HepG2 (cell line): ENCODE measurements at regions not wholly inside any gene's neighbourhood (a gene's known extent, or its start where the extent isn't known, plus 50 kb on each side); places are given as distances from the start of the nearest gene placed in this dataset.

Experiments used
- CC2D1A ChIP-seq: sonication (generic); formaldehyde crosslinking; IDR thresholded peaks from 2 replicates; pipeline ENCODE4 v1.8.1; 2023; ENCODE audit warnings: mild to moderate bottlenecking, missing genetic modification reagents
- DMTF1 ChIP-seq: sonication (generic); formaldehyde crosslinking; IDR thresholded peaks from 2 replicates; pipeline ENCODE4 v1.4.0; 2020; ENCODE audit warnings: mild to moderate bottlenecking, missing genetic modification reagents
- FOXP1 ChIP-seq, 2 experiments: fragments of 450-650 bp in 1 of 2; IDR thresholded peaks; 2 replicates each; pipeline ENCODE4 v1.6.1; 2017 to 2018; ENCODE audit warnings: antibody characterized with exemption in 1 of 2
- HDAC6 ChIP-seq: fragments of 200-600 bp; sonication (generic); IDR thresholded peaks from 2 replicates; pipeline ENCODE4 v1.7.0; 2017; ENCODE audit warnings: mild to moderate bottlenecking, antibody characterized with exemption, low read length, low read depth
- JUN ChIP-seq: sonication (generic); formaldehyde crosslinking; IDR thresholded peaks from 2 replicates; pipeline ENCODE4 v1.4.0; 2020; ENCODE audit warnings: mild to moderate bottlenecking, missing genetic modification reagents
- PRDM4 ChIP-seq: sonication (generic); formaldehyde crosslinking; IDR thresholded peaks from 2 replicates; pipeline ENCODE4 v1.9.0; 2021; ENCODE audit warnings: missing genetic modification reagents, borderline replicate concordance
- RAD21 ChIP-seq: fragments of 450-650 bp; formaldehyde crosslinking; IDR thresholded peaks from 2 replicates; pipeline ENCODE4 v1.5.0; 2020; ENCODE audit warnings: mild to moderate bottlenecking
- RARA ChIP-seq: IDR thresholded peaks from 2 replicates; pipeline ENCODE4 v1.6.1; 2016; ENCODE audit warnings: missing genetic modification reagents, missing compliant biosample characterization
- SAP130 ChIP-seq: IDR thresholded peaks from 2 replicates; pipeline ENCODE4 v1.6.1; 2016; ENCODE audit warnings: low read depth
- SSRP1 ChIP-seq: IDR thresholded peaks from 2 replicates; pipeline ENCODE4 v1.6.1; 2016; ENCODE audit warnings: control low read depth
- STAT6 ChIP-seq: sonication (generic); formaldehyde crosslinking; IDR thresholded peaks from 2 replicates; pipeline ENCODE4 v1.4.0; 2020; ENCODE audit warnings: missing genetic modification reagents, mild to moderate bottlenecking, borderline replicate concordance
- TSC22D2 ChIP-seq: sonication (generic); formaldehyde crosslinking; IDR thresholded peaks from 2 replicates; pipeline ENCODE4 v1.5.1; 2020; ENCODE audit warnings: missing genetic modification reagents, mild to moderate bottlenecking, borderline replicate concordance
- ZFAT ChIP-seq: sonication (generic); formaldehyde crosslinking; conservative IDR thresholded peaks from 2 replicates; pipeline ENCODE4 v1.8.1; 2023; ENCODE audit warnings: missing genetic modification reagents, inconsistent platforms
- ZNF441 ChIP-seq: sonication (generic); formaldehyde crosslinking; IDR thresholded peaks from 2 replicates; pipeline ENCODE4 v1.7.0; 2021; ENCODE audit warnings: missing genetic modification reagents, borderline replicate concordance
- ZNF556 ChIP-seq: sonication (generic); formaldehyde crosslinking; IDR thresholded peaks from 2 replicates; pipeline ENCODE4 v1.4.0; 2020; ENCODE audit warnings: mild to moderate bottlenecking, missing genetic modification reagents, borderline replicate concordance
- ZNF850 ChIP-seq: sonication (generic); formaldehyde crosslinking; conservative IDR thresholded peaks from 2 replicates; pipeline ENCODE4 v1.9.0; 2021; ENCODE audit warnings: mild to moderate bottlenecking, missing genetic modification reagents
- ZNF879 ChIP-seq: sonication (generic); formaldehyde crosslinking; IDR thresholded peaks from 2 replicates; pipeline ENCODE4 v1.8.1; 2023; ENCODE audit warnings: missing genetic modification reagents
- TF ChIP-seq, protein P1 (sequence below): sonication (generic); formaldehyde crosslinking; IDR thresholded peaks from 2 replicates; pipeline ENCODE4 v1.4.0; 2020; ENCODE audit warnings: mild to moderate bottlenecking, missing genetic modification reagents
- TF ChIP-seq, protein P2 (sequence below): sonication (generic); formaldehyde crosslinking; conservative IDR thresholded peaks from 2 replicates; pipeline ENCODE4 v1.4.0; 2020; ENCODE audit warnings: missing genetic modification reagents

DNA sequence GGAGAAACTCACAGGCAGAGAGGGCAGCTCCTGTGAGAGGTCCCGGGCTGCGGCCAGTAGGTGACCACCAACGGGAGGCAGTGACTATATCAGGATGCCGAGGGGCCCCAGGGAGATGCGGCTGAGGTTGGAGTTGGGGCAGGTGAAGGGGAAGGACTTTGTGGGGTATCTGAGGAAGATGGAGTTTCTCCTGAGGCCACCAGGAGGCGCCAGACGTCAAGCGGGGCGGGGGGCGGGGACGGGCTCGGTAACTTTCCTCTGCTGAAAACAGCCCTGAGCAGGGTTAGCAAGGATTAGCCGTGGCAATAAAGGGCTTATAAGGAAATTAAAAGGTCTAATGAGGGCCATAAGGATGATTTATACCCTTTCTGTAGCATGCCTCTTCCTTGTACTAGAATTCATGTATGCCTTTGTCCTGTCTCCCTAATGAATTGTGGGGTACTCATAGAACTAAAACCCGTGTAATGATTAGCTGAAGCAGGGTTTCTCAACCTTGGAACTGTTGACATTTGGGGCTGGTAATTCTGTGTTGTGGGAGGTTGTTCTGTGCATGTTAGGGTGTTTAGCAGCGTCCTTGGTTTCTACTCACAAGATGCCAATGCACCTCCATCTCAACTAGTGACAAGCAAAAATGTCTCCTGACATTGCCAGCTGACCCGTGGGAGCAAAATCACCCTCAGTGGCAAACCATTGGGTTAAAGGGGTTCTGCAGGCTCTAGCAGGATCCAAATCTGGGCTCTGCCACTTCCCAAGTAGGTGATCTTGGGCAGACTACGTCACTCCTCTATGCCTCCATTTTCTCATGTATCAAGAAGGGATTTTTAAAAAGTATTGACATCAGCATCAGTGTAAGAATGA is 74.8 kb upstream of the GRIN2A start (continued):
- TF ChIP-seq DMTF1 (CRISPR knock-in tag) (no peak), PRDM4 (CRISPR knock-in tag) (no peak), SSRP1 (CRISPR knock-in tag) (peak; percentile 68), RAD21 (CRISPR knock-in tag) (peak; percentile 98), CC2D1A (no peak), ZNF879 (CRISPR knock-in tag) (no peak; the same call in 1 of the 2 replicates), ZFAT (CRISPR knock-in tag) (no peak), ZNF850 (CRISPR knock-in tag) (0 out of 2 replicates have a peak, but pooled peaks have one; percentile 10), FOXP1 (IDR thresholded peaks at IDR 0.05) (no peak), FOXP1 (CRISPR knock-in tag; IDR thresholded peaks at IDR 0.05) (peak; percentile 95), RARA (CRISPR knock-in tag) (peak; percentile 79), JUN (0 out of 2 replicates have a peak, but pooled peaks have one; percentile 13), ZNF441 (CRISPR knock-in tag) (peak; percentile 46; the same call in 1 of the 2 replicates), SAP130 (CRISPR knock-in tag) (peak; percentile 89), STAT6 (CRISPR knock-in tag) (no peak; the same call in 1 of the 2 replicates), HDAC6 (no peak), TSC22D2 (peak; percentile 71; the same call in 1 of the 2 replicates), ZNF556 (peak; percentile 87)
- TF ChIP-seq, protein P1, sequence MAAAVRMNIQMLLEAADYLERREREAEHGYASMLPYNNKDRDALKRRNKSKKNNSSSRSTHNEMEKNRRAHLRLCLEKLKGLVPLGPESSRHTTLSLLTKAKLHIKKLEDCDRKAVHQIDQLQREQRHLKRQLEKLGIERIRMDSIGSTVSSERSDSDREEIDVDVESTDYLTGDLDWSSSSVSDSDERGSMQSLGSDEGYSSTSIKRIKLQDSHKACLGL (CRISPR knock-in tag) = no peak
- TF ChIP-seq, protein P2, sequence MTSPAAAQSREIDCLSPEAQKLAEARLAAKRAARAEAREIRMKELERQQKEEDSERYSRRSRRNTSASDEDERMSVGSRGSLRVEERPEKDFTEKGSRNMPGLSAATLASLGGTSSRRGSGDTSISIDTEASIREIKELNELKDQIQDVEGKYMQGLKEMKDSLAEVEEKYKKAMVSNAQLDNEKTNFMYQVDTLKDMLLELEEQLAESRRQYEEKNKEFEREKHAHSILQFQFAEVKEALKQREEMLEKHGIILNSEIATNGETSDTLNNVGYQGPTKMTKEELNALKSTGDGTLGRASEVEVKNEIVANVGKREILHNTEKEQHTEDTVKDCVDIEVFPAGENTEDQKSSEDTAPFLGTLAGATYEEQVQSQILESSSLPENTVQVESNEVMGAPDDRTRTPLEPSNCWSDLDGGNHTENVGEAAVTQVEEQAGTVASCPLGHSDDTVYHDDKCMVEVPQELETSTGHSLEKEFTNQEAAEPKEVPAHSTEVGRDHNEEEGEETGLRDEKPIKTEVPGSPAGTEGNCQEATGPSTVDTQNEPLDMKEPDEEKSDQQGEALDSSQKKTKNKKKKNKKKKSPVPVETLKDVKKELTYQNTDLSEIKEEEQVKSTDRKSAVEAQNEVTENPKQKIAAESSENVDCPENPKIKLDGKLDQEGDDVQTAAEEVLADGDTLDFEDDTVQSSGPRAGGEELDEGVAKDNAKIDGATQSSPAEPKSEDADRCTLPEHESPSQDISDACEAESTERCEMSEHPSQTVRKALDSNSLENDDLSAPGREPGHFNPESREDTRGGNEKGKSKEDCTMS (CRISPR knock-in tag) = no peak
